ENCODE measurements at regions not wholly inside any gene's neighbourhood (a gene's known extent, or its start where the extent isn't known, plus 50 kb on each side); places are given as distances from the start of the nearest gene placed in this dataset.
A peak's percentile ranks its signal among the peaks of the same experiment; 100 is the strongest.

DNA sequence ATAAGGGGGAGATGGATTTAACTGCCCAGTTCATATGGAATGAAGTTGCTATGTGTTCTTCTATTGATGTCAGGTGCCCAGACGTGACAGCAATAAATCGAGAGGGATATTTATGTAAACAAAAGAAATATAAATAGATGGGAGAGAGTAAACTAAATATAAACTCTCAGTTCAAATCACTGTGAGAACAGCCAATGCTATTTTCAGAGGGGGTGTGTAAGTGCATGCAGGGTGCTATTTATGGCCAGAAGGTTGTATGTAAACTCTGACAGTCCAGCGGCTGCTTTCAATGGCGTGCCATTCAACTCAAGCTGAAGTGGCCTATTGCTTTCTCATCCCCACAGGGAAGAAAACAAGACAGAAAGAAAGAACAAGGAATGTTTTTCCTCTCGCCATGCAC, 127.2 kb downstream of the KCNA5 start:
- no peaks in the 10 kb centered on the region for H3K36me3 ChIP-seq (ENCODE audit: control insufficient read depth in 2 of 2, insufficient read depth in 1 of 2, low read length in 2 of 2)
- H3K27ac ChIP-seq (ENCODE audit: extremely low read depth, low read depth, low read length), result no peak overlapping the region
- TF ChIP-seq TSHZ1 (tag by site-specific recombination; IDR thresholded peaks at IDR 0.05; ENCODE audit: borderline replicate concordance) (no peak), ZNF404 (tag by site-specific recombination; IDR thresholded peaks at IDR 0.05) (no peak), ZNF239 (tag by site-specific recombination; IDR thresholded peaks at IDR 0.05) (no peak)
- H3K4me3 ChIP-seq (ENCODE audit: low read depth, low read length), result no peak overlapping the region
- POLR2A ChIA-PET, result no interaction called here
- CTCF ChIA-PET, result interaction anchor here (0.6 to 3.2 kb wide), 20 partner anchors 12 to 625 kb away, joined by 3 to 22 read pairs (median 4); no protein-coding TSS in a partner anchor
- no peaks in the 10 kb centered on the region for H3K4me1 ChIP-seq (ENCODE audit: control insufficient read depth, insufficient read depth, low read length)
- H3K9me3 ChIP-seq (ENCODE audit: control insufficient read depth, insufficient read depth, low read depth, low read length), result no peaks in the 10 kb centered on the region

DNA sequence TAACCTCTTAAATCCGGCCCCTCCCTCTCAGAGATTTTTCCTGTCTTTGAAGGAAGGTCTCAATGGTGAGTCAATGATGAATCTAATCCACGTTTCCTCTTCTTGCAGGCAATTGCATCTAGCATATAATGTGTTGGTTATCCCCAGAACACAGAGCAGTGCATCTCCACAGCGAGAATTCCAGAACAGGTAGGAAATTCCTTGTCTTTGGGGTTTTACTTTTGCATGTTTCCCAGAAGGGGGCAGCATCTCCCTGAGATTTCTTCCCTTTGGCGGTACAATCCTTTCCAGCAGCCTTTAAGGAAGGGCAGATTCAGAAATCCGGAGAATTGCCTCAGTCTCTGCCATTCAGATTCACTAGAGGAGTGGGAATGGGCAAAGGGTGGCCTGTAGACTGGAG, 128.0 kb downstream of the KCNA5 start:
- Histone ChIP-seq H3K27ac (ENCODE audit: extremely low read depth, low read depth, low read length) (no peak overlapping the region), H3K36me3 (ENCODE audit: control insufficient read depth in 2 of 2, insufficient read depth in 1 of 2, low read length in 2 of 2) (no peaks in the 10 kb centered on the region), H3K4me1 (ENCODE audit: control insufficient read depth, insufficient read depth, low read length) (no peaks in the 10 kb centered on the region), H3K4me3 (ENCODE audit: low read depth, low read length) (no peak overlapping the region), H3K9me3 (ENCODE audit: control insufficient read depth, insufficient read depth, low read depth, low read length) (no peaks in the 10 kb centered on the region)
- ChIA-PET CTCF (interaction anchor here (0.7 to 3.2 kb wide), 16 partner anchors 13 to 624 kb away, joined by 3 to 22 read pairs (median 4); no protein-coding TSS in a partner anchor), POLR2A (no interaction called here)
- TF ChIP-seq ZNF830 (tag by site-specific recombination; IDR thresholded peaks at IDR 0.05; ENCODE audit: low read depth) (no peak), ZNF785 (tag by site-specific recombination; IDR thresholded peaks at IDR 0.05) (no peak), ZNF791 (tag by site-specific recombination; IDR thresholded peaks at IDR 0.05) (no peak), ZNF600 (tag by site-specific recombination; IDR thresholded peaks at IDR 0.05) (peak; percentile 87), ZSCAN30 (tag by site-specific recombination; IDR thresholded peaks at IDR 0.05) (peak; percentile 33; the same call in 1 of the 2 replicates), GLIS1 (tag by site-specific recombination; IDR thresholded peaks at IDR 0.05) (no peak), ZNF24 (tag by site-specific recombination; IDR thresholded peaks at IDR 0.05) (no peak), ZFP41 (tag by site-specific recombination; IDR thresholded peaks at IDR 0.05; ENCODE audit: borderline replicate concordance) (no peak), CTCF (tag by site-specific recombination; IDR thresholded peaks at IDR 0.05) (peak; percentile 45; the same call in 1 of the 2 replicates), MEIS1 (CRISPR knock-in tag; IDR thresholded peaks at IDR 0.05; ENCODE audit: borderline replicate concordance) (no peak), ZNF140 (tag by site-specific recombination; IDR thresholded peaks at IDR 0.05) (no peak), TSHZ1 (tag by site-specific recombination; IDR thresholded peaks at IDR 0.05; ENCODE audit: borderline replicate concordance) (no peak), KLF10 (tag by site-specific recombination; IDR thresholded peaks at IDR 0.05) (no peak), ZNF248 (tag by site-specific recombination; IDR thresholded peaks at IDR 0.05) (no peak), ZNF558 (tag by site-specific recombination; IDR thresholded peaks at IDR 0.05) (no peak), ZNF621 (tag by site-specific recombination; IDR thresholded peaks at IDR 0.05) (no peak), ZNF654 (tag by site-specific recombination; IDR thresholded peaks at IDR 0.05; ENCODE audit: low read depth) (peak; percentile 86), ZSCAN23 (tag by site-specific recombination; IDR thresholded peaks at IDR 0.05) (no peak), ZNF76 (tag by site-specific recombination; IDR thresholded peaks at IDR 0.05; ENCODE audit: borderline replicate concordance, low read depth) (no peak)
- TF ChIP-seq, protein P1, sequence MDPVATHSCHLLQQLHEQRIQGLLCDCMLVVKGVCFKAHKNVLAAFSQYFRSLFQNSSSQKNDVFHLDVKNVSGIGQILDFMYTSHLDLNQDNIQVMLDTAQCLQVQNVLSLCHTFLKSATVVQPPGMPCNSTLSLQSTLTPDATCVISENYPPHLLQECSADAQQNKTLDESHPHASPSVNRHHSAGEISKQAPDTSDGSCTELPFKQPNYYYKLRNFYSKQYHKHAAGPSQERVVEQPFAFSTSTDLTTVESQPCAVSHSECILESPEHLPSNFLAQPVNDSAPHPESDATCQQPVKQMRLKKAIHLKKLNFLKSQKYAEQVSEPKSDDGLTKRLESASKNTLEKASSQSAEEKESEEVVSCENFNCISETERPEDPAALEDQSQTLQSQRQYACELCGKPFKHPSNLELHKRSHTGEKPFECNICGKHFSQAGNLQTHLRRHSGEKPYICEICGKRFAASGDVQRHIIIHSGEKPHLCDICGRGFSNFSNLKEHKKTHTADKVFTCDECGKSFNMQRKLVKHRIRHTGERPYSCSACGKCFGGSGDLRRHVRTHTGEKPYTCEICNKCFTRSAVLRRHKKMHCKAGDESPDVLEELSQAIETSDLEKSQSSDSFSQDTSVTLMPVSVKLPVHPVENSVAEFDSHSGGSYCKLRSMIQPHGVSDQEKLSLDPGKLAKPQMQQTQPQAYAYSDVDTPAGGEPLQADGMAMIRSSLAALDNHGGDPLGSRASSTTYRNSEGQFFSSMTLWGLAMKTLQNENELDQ (tag by site-specific recombination; IDR thresholded peaks at IDR 0.05; ENCODE audit: low read depth), result no peak
- TF ChIP-seq, protein P2, sequence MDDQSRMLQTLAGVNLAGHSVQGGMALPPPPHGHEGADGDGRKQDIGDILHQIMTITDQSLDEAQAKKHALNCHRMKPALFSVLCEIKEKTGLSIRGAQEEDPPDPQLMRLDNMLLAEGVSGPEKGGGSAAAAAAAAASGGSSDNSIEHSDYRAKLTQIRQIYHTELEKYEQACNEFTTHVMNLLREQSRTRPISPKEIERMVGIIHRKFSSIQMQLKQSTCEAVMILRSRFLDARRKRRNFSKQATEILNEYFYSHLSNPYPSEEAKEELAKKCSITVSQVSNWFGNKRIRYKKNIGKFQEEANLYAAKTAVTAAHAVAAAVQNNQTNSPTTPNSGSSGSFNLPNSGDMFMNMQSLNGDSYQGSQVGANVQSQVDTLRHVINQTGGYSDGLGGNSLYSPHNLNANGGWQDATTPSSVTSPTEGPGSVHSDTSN (CRISPR knock-in tag; IDR thresholded peaks at IDR 0.05), result no peak
